Spleen (tissue), 11 donors: ENCODE measurements at regions not wholly inside any gene's neighbourhood (a gene's known extent, or its start where the extent isn't known, plus 50 kb on each side); places are given as distances from the start of the nearest gene placed in this dataset.

Source experiments
- DNase-seq: peaks from one replicate; pipeline ENCODE4 v3.0.0-alpha.2; 2020
- H3K27ac ChIP-seq, 8 donors: fragments of 200-600 bp; sonication (generic) in 7 of 8; 1 replicate in 4 of 8; 2 replicates in 4 of 8; pipeline versions ENCODE4 v1.5.0 to v1.8.0; 2016 to 2021; ENCODE audit warnings: inconsistent platforms in 4 of 8, mild to moderate bottlenecking in 4 of 8, moderate library complexity in 1 of 8
- H3K27me3 ChIP-seq, 7 donors: fragments of 200-600 bp; sonication (generic) in 6 of 7; replicated peaks in 1 of 7; 1 replicate in 4 of 7; 2 replicates in 3 of 7; pipeline versions ENCODE4 v1.5.0 to v1.8.0; 2016 to 2021; ENCODE audit warnings: inconsistent platforms in 3 of 7, mild to moderate bottlenecking in 1 of 7
- H3K36me3 ChIP-seq, 6 donors: fragments of 200-600 bp; sonication (generic) in 5 of 6; 1 replicate in 4 of 6; 2 replicates in 2 of 6; pipeline versions ENCODE4 v1.5.0 to v1.8.0; 2016 to 2021; ENCODE audit warnings: inconsistent platforms in 2 of 6
- H3K4me1 ChIP-seq, 6 donors: fragments of 200-600 bp; sonication (generic) in 5 of 6; 1 replicate in 3 of 6; 2 replicates in 3 of 6; pipeline versions ENCODE4 v1.5.0 to v1.8.0; 2016 to 2021; ENCODE audit warnings: inconsistent platforms in 3 of 6
- H3K4me3 ChIP-seq, 8 donors: fragments of 200-600 bp; sonication (generic) in 7 of 8; 1 replicate in 4 of 8; 2 replicates in 4 of 8; pipeline versions ENCODE4 v1.5.0 to v1.8.0; 2016 to 2021; ENCODE audit warnings: inconsistent platforms in 4 of 8, mild to moderate bottlenecking in 4 of 8, moderate library complexity in 2 of 8
- H3K9me3 ChIP-seq, 8 donors: fragments of 200-600 bp; sonication (generic) in 7 of 8; 1 replicate in 4 of 8; 2 replicates in 4 of 8; pipeline versions ENCODE4 v1.5.0 to v1.8.0; 2016 to 2021; ENCODE audit warnings: inconsistent platforms in 4 of 8
- CTCF ChIP-seq, 11 experiments: fragments of 200-600 bp in 7 of 11; fragments of 450-650 bp in 4 of 11; sonication (generic) in 4 of 11; IDR thresholded peaks in 8 of 11; conservative IDR thresholded peaks in 3 of 11; 1 replicate in 7 of 11; 2 replicates in 4 of 11; pipeline versions ENCODE4 v1.4.0 to v1.8.0; 2016 to 2021; ENCODE audit warnings: antibody characterized with exemption in 11 of 11, inconsistent platforms in 4 of 11, mild to moderate bottlenecking in 1 of 11
- POLR2A ChIP-seq, 3 donors: fragments of 450-650 bp; IDR thresholded peaks; one replicate each; pipeline ENCODE4 v1.5.1; 2017; ENCODE audit warnings: antibody characterized with exemption in 3 of 3, mild to moderate bottlenecking in 1 of 3
- POLR2AphosphoS5 ChIP-seq, 3 donors: sonication (generic); formaldehyde crosslinking; IDR thresholded peaks; one replicate each; pipeline ENCODE4 v1.5.1; 2017; ENCODE audit warnings: antibody characterized with exemption in 3 of 3
- WGBS, 5 donors: extraction: QIAGEN DNeasy Blood & Tissue Kit in 3 of 5; methylation state at CpG; one replicate each; pipeline versions ENCODE4 v1.1.5 to v1.1.7; 2013 to 2018; 5-methylcytosine and 5-hydroxymethylcytosine counted together
- intact Hi-C: fragments of 100-400 bp; cut with DNase I; formaldehyde crosslinking; loops from one replicate; pipeline ENCODE4 v1.15.0; 2023; ENCODE audit warnings: low total_unique reads
- donor health status: healthy with polysubstance abuse.
- donor health status: DM: no; HTN: no; CAD: no; lungs with moderate emphysema.
- donor health status: DM: no; HTN: no; CAD: no.
- donor health status: Bipolar disorder and iron deficiency.
- donor health status: healthy.
- donor health status: DM: no; HTN: no; CAD: no.
- donor health status: DM: yes; HTN: yes; CAD: no.

- H3K9me3 ChIP-seq: no peaks in the 10 kb centered on the region
- H3K27me3 ChIP-seq: no peaks in the 10 kb centered on the region
- intact Hi-C loops: no loop called here
- WGBS, 5 donors: 81 to 91% (median 88%) methylated on average over 2 of the region's 2 CpGs
- no peaks in the 10 kb centered on the region for H3K36me3 ChIP-seq
- no peak overlapping the region for H3K27ac ChIP-seq
- no peaks in the 10 kb centered on the region for H3K4me1 ChIP-seq
- no peak for DNase-seq
- H3K4me3 ChIP-seq: no peak overlapping the region
- TF ChIP-seq POLR2A (IDR thresholded peaks at IDR 0.05): no peak
- TF ChIP-seq CTCF (IDR thresholded peaks at IDR 0.05 in 8 of 11, conservative IDR thresholded peaks at IDR 0.05 in 3 of 11): no peak
- no peak for TF ChIP-seq POLR2AphosphoS5 (IDR thresholded peaks at IDR 0.05)
These were observed 50.3 kb upstream of the TRIM9 start for GRCh38 chr14:51145246-51145645.

- Histone ChIP-seq H3K36me3 (no peaks in the 10 kb centered on the region), H3K4me3 (no peak overlapping the region), H3K27ac (no peak overlapping the region), H3K27me3 (no peaks in the 10 kb centered on the region), H3K4me1 (no peaks in the 10 kb centered on the region), H3K9me3 (no peaks in the 10 kb centered on the region)
- WGBS, 5 donors: 65 to 100% (median 94%) methylated on average over 1 of the region's 1 CpG
- TF ChIP-seq POLR2A (IDR thresholded peaks at IDR 0.05): no peak
- intact Hi-C loops: no loop called here
- no peak for DNase-seq
These were observed 52.3 kb upstream of the TRIM9 start for GRCh38 chr14:51147183-51147582.

DNA sequence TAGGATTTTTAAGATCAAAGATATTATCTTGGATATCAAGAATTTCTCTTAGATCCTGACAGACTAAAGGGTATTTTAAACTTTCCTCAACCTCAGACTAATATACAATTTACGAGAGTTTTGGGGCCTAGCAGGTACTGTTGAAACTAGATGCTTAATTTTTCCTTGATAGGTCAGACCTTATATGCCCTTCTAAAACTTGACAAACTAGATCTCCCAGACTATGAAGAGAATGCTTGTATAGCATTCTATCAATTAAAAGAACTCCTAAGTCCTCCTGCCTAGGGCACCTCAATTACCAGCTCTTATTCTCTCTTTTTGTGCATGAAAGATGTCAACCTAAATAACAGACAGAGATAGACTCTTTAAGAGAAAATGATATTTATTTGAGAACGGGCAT is 60.4 kb upstream of the TRIM9 start:
- TF ChIP-seq POLR2AphosphoS5 (IDR thresholded peaks at IDR 0.05): no peak
- TF ChIP-seq CTCF (IDR thresholded peaks at IDR 0.05 in 8 of 11, conservative IDR thresholded peaks at IDR 0.05 in 3 of 11): no peak
- no peak for TF ChIP-seq POLR2A (IDR thresholded peaks at IDR 0.05)
- 73 to 94% (median 92%) methylated on average over 2 of the region's 2 CpGs for WGBS, 5 donors
- Histone ChIP-seq H3K27me3 (no peaks in the 10 kb centered on the region), H3K36me3 (no peaks in the 10 kb centered on the region), H3K9me3 (no peaks in the 10 kb centered on the region), H3K4me1 (peaks cover 0 to 4% (median 0%) of the 10 kb centered on the region in 6 donors), H3K27ac (no peak overlapping the region), H3K4me3 (no peak overlapping the region)
- DNase-seq: no peak
- intact Hi-C loops: no loop called here

DNA sequence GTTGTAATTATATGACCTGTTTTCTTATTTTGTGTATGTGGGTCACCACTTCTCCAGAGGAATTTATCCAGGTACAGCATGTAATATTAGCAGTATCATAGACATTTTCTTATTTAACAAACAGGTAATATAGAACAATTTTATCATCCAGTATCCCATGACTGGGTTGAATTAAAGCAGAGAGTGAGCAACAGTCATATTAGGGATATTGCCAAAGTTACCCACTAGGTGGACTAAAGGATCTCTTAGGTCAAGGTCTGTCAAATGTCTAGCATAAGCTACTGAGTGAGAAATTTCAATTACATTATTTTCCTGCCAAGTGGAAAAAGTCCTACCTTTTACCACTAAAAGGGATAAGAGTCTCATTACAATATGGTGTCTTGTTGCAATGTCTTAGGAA is 62.1 kb upstream of the TRIM9 start:
- DNase-seq: no peak
- Histone ChIP-seq H3K4me1 (peaks cover 0 to 6% (median 0%) of the 10 kb centered on the region in 6 donors), H3K4me3 (no peak overlapping the region), H3K36me3 (no peaks in the 10 kb centered on the region), H3K9me3 (no peaks in the 10 kb centered on the region), H3K27me3 (no peaks in the 10 kb centered on the region), H3K27ac (no peak overlapping the region)
- TF ChIP-seq POLR2A (IDR thresholded peaks at IDR 0.05) (no peak), CTCF (IDR thresholded peaks at IDR 0.05 in 8 of 11, conservative IDR thresholded peaks at IDR 0.05 in 3 of 11) (peak in 6 of 11 experiments; percentile 18 to 44 (median 28))
- intact Hi-C loops: no loop called here

DNA sequence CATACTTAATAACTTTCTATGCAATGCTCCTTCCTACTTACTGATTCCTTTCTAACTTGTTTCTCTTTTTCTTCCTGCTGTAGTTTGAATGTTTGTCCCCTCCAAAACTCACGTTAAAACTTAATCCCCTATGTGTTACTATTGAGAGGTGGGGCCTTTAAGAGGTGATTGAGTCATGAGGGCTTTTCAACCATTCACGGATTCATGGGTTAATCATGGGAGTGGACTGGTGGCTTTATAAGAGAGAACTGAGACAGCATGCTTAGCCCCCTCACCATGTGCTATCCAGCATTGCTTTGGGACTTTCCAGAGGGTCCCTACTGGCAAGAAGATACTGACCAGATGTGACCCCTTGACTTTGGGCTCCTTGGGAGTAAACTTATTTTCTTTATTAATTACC is 66.0 kb upstream of the TRIM9 start:
- no peaks in the 10 kb centered on the region for H3K27me3 ChIP-seq
- H3K4me3 ChIP-seq: no peak overlapping the region
- H3K27ac ChIP-seq: no peak overlapping the region
- H3K36me3 ChIP-seq: no peaks in the 10 kb centered on the region
- WGBS, 5 donors: 57 to 86% (median 67%) methylated on average over 2 of the region's 2 CpGs
- peaks cover 0 to 12% (median 0%) of the 10 kb centered on the region in 6 donors for H3K4me1 ChIP-seq
- DNase-seq: no peak
- no peaks in the 10 kb centered on the region for H3K9me3 ChIP-seq
- TF ChIP-seq CTCF (IDR thresholded peaks at IDR 0.05 in 8 of 11, conservative IDR thresholded peaks at IDR 0.05 in 3 of 11): no peak
- intact Hi-C loops: no loop called here
